Endothelial cell of umbilical vein (primary cell): ENCODE measurements at regions not wholly inside any gene's neighbourhood (a gene's known extent, or its start where the extent isn't known, plus 50 kb on each side); places are given as distances from the start of the nearest gene placed in this dataset.

ENCODE experiments used
- BruUV-seq: library from RNA; stranded (reverse); fragments of 400-500 nt; replicated peaks from 2 replicates; lab custom pipeline; 2021; lab: Mats Ljungman, UMichigan
- CTCF ChIA-PET: fragments of 300-600, 350-600 bp; sonication (Branson Sonifier 250); formaldehyde crosslinking; loops from one replicate; lab custom pipeline; 2021; ENCODE audit warnings: antibody characterized with exemption, inconsistent platforms; lab: Charles Lee
- POLR2A ChIA-PET: fragments of 300-600, 350-600 bp; sonication (Branson Sonifier 250); formaldehyde crosslinking; loops from one replicate; lab custom pipeline; 2021; ENCODE audit warnings: antibody characterized with exemption, inconsistent platforms; lab: Charles Lee
- DNase-seq: peaks from one replicate; pipeline ENCODE4 v3.0.0-alpha.2; 2011; ENCODE audit warnings: low read depth, low spot score
- FAIRE-seq: peaks from 2 replicates; lab custom pipeline; 2011; peaks lifted over from hg19 to GRCh38; lab: Jason Lieb, UNC
- H2AFZ ChIP-seq: 2 replicates; pipeline ENCODE4 v1.6.0; 2012; ENCODE audit warnings: low read depth, low read length, control low read depth, inconsistent platforms
- H3K27ac ChIP-seq: 2 replicates; pipeline ENCODE4 v1.5.1; 2011; ENCODE audit warnings: low read depth, mild to moderate bottlenecking, control low read depth, low read length, moderate library complexity; ENCODE audit not compliant: insufficient read depth
- H3K27me3 ChIP-seq, 2 experiments: 2 replicates each; pipeline versions ENCODE4 v1.6.0 to v1.6.1; 2011; ENCODE audit warnings: low read length in 2 of 2, mixed read lengths in 1 of 2; ENCODE audit not compliant: control insufficient read depth in 2 of 2, insufficient read depth in 2 of 2
- H3K36me3 ChIP-seq, 2 experiments: 2 replicates in 1 of 2; 3 replicates in 1 of 2; pipeline ENCODE4 v1.5.1; 2011; ENCODE audit warnings: low read length in 2 of 2, mild to moderate bottlenecking in 1 of 2, moderate library complexity in 1 of 2; ENCODE audit not compliant: control insufficient read depth in 2 of 2, insufficient read depth in 2 of 2; ENCODE audit errors: extremely low read depth in 1 of 2
- H3K4me1 ChIP-seq: 3 replicates; pipeline ENCODE4 v1.5.1; 2011; ENCODE audit warnings: mild to moderate bottlenecking, low read length; ENCODE audit not compliant: control insufficient read depth, insufficient read depth; ENCODE audit errors: extremely low read depth
- H3K4me2 ChIP-seq: 2 replicates; pipeline ENCODE4 v1.6.1; 2011; ENCODE audit warnings: low read length, control low read depth, mixed read lengths; ENCODE audit not compliant: insufficient read depth
- H3K4me3 ChIP-seq, 3 experiments: fragments of 200-600 bp in 1 of 3; sonication (generic), shearing (Covaris generic) in 1 of 3; replicated peaks in 1 of 3; 2 replicates each; pipeline ENCODE4 v1.5.1; 2011 to 2016; ENCODE audit warnings: control low read depth in 3 of 3, low read length in 3 of 3, mild to moderate bottlenecking in 2 of 3, inconsistent platforms in 1 of 3, low read depth in 1 of 3, moderate library complexity in 1 of 3; ENCODE audit not compliant: insufficient read depth in 1 of 3
- H3K79me2 ChIP-seq: 2 replicates; pipeline ENCODE4 v1.6.0; 2012; ENCODE audit warnings: low read length, inconsistent platforms; ENCODE audit not compliant: control insufficient read depth, insufficient read depth
- H3K9ac ChIP-seq: replicated peaks from 2 replicates; pipeline ENCODE3; 2011; ENCODE audit warnings: low read length, control low read depth; ENCODE audit not compliant: insufficient read depth; ENCODE audit errors: extremely low read depth
- H3K9me1 ChIP-seq: replicated peaks from 3 replicates; pipeline ENCODE4 v1.6.0; 2011; ENCODE audit warnings: mild to moderate bottlenecking, low read length; ENCODE audit not compliant: control insufficient read depth, insufficient read depth; ENCODE audit errors: extremely low read depth
- H3K9me3 ChIP-seq: replicated peaks from 2 replicates; pipeline ENCODE4 v1.5.1; 2012; ENCODE audit warnings: low read length, inconsistent platforms; ENCODE audit not compliant: control insufficient read depth, insufficient read depth
- H4K20me1 ChIP-seq: replicated peaks from 2 replicates; pipeline ENCODE3; 2011; ENCODE audit warnings: mild to moderate bottlenecking, low read length; ENCODE audit not compliant: control insufficient read depth, insufficient read depth; ENCODE audit errors: extremely low read depth
- CTCF ChIP-seq, 2 donors: IDR thresholded peaks; 1 replicate in 1 of 2; 2 replicates in 1 of 2; pipeline ENCODE4 v1.5.1; 2011; ENCODE audit warnings: low read length in 2 of 2, mild to moderate bottlenecking in 2 of 2, moderate library complexity in 2 of 2, control low read depth in 1 of 2, inconsistent platforms in 1 of 2, low read depth in 1 of 2; ENCODE audit not compliant: insufficient read depth in 1 of 2; ENCODE audit errors: extremely low read depth in 1 of 2
- EZH2 ChIP-seq: IDR thresholded peaks from 2 replicates; pipeline ENCODE4 v1.6.1; 2012; ENCODE audit warnings: borderline replicate concordance, low read depth, mild to moderate bottlenecking, moderate library complexity, low read length, inconsistent platforms; ENCODE audit not compliant: severe bottlenecking
- FOS ChIP-seq: IDR thresholded peaks from 2 replicates; pipeline ENCODE4 v1.6.1; 2011; ENCODE audit warnings: mild to moderate bottlenecking, low read length, moderate library complexity, borderline replicate concordance; ENCODE audit not compliant: insufficient read depth
- GATA2 ChIP-seq: IDR thresholded peaks from 2 replicates; pipeline ENCODE4 v1.7.0; 2011; ENCODE audit warnings: low read depth, mild to moderate bottlenecking, moderate library complexity, mixed read lengths, low read length; ENCODE audit not compliant: insufficient read length, insufficient read depth
- JUN ChIP-seq: IDR thresholded peaks from 2 replicates; pipeline ENCODE4 v1.6.1; 2011; ENCODE audit warnings: borderline replicate concordance, low read depth; ENCODE audit not compliant: insufficient read length, insufficient read depth
- MYC ChIP-seq: IDR thresholded peaks from one replicate; pipeline ENCODE4 v1.6.1; 2011; ENCODE audit warnings: mild to moderate bottlenecking, low read depth, low read length
- POLR2A ChIP-seq: IDR thresholded peaks from 2 replicates; pipeline ENCODE4 v1.6.1; 2012; ENCODE audit warnings: low read depth, mild to moderate bottlenecking, control low read depth, low read length
- POLR2AphosphoS5 ChIP-seq: IDR thresholded peaks from 2 replicates; pipeline ENCODE4 v1.6.1; 2012; ENCODE audit warnings: low read depth, mild to moderate bottlenecking, control low read depth, low read length, moderate library complexity; ENCODE audit not compliant: insufficient read depth
- dilution Hi-C: fragments of 300-500 bp; cut with MboI; formaldehyde crosslinking; loops from one replicate; pipeline ENCODE4 v1.15.0; 2019; ENCODE audit warnings: low sequenced_read_pairs; ENCODE audit not compliant: extremely low pct_ligation_motif_present
- intact Hi-C: fragments of 100-400 bp; cut with micrococcal nuclease; formaldehyde crosslinking; loops from one replicate; pipeline ENCODE4 v1.10.0; 2022
- TF ChIP-seq, protein P1 (sequence below): IDR thresholded peaks from 2 replicates; pipeline ENCODE4 v1.6.1; 2011; ENCODE audit not compliant: insufficient read depth, insufficient read length

DNA sequence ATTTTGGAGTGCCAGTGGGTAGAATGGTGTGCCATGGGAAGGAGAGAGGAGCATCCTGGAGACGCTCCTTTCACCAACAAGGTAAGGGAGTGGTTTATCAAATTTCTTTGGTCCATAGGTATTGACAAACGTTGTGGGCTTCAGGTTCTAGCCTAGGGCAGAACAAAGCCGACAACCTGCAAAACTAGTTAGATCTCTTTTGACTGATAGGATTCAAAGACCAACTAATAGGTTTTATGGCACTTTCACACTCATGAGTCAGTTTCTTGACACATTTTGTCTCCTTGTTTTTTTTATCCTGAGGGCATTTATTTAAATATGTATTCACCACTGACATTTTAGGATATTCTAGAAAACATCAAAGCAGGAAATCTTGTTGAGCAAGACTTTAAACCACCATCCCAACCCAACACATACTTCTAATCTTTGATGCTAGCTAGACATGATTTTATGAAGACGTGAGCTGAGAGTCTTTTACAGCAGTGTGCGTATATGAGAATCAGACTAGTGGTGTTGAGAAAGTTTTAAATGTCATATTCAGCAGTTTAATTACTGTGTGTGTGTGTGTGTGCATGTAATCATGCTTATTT, 370.4 kb upstream of the HSF2 start:
- Histone ChIP-seq H3K27me3 (no peaks in the 10 kb centered on the region), H3K79me2 (no peaks in the 10 kb centered on the region), H3K9ac (no peak overlapping the region), H3K9me1 (no peaks in the 10 kb centered on the region), H3K4me3 (no peak overlapping the region), H4K20me1 (no peaks in the 10 kb centered on the region), H3K4me2 (no peak overlapping the region), H3K4me1 (no peaks in the 10 kb centered on the region), H3K9me3 (no peaks in the 10 kb centered on the region), H2AFZ (no peak overlapping the region), H3K36me3 (no peaks in the 10 kb centered on the region), H3K27ac (no peak overlapping the region)
- FAIRE-seq (no peak), DNase-seq (no peak)
- intact Hi-C loops: no loop called here
- POLR2A ChIA-PET: no interaction called here
- dilution Hi-C loops: no loop called here
- CTCF ChIA-PET: no interaction called here
- TF ChIP-seq EZH2 (no peak), GATA2 (no peak), FOS (no peak), POLR2AphosphoS5 (no peak), CTCF (IDR thresholded peaks at IDR 0.05; ENCODE audit: extremely low read depth in 1 of 2, insufficient read depth in 1 of 2, low read depth in 1 of 2, low read length in 2 of 2) (no peak), POLR2A (no peak), JUN (no peak), MYC (no peak)
- TF ChIP-seq, protein P1, sequence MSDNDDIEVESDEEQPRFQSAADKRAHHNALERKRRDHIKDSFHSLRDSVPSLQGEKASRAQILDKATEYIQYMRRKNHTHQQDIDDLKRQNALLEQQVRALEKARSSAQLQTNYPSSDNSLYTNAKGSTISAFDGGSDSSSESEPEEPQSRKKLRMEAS: no peak
- BruUV-seq: no TSS peak
